ENCODE measurements at regions not wholly inside any gene's neighbourhood (a gene's known extent, or its start where the extent isn't known, plus 50 kb on each side); places are given as distances from the start of the nearest gene placed in this dataset.
"Not testable (repeated sequence)": the region's sequence is repeated elsewhere in the genome, so short reads cannot be mapped to it uniquely, and the experiment has no call there.

DNA sequence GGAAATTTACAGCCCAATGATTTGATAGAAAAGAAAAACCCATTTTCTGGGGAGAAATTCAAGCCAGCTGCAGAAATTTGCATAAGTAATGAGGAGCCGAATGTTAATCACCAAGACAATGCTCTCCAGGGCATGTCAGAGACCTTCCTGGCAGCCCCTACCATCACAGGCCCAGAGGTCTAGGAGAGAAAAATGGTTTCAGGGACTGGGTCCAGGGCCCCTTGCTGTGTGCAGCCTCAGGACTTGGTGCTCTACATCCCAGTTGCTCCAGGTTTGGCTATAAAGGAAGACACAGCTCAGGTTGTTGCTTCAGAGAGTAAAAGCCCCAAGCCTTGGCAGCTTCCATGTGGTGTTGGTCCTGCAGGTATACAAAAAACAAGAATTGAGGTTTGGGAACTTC is 222.2 kb upstream of the ISX start:
- TF ChIP-seq CTCF (IDR thresholded peaks at IDR 0.05); HOXA7 (CRISPR knock-in tag; IDR thresholded peaks at IDR 0.05); POLR2A (IDR thresholded peaks at IDR 0.05; ENCODE audit: low read length); KDM5A (IDR thresholded peaks at IDR 0.05); MYC (IDR thresholded peaks at IDR 0.05; ENCODE audit: borderline replicate concordance, low read length); HEYL (CRISPR knock-in tag; IDR thresholded peaks at IDR 0.05); HOXB13 (CRISPR knock-in tag; IDR thresholded peaks at IDR 0.05; ENCODE audit: low read depth); EP300 (IDR thresholded peaks at IDR 0.05); GATA3 (IDR thresholded peaks at IDR 0.05; ENCODE audit: borderline replicate concordance); BHLHE40 (IDR thresholded peaks at IDR 0.05; ENCODE audit: low read depth, low read length); JUN (IDR thresholded peaks at IDR 0.05); ZFP36 (IDR thresholded peaks at IDR 0.05; ENCODE audit: borderline replicate concordance, partially characterized antibody); NFE2L2 (conservative IDR thresholded peaks at IDR 0.05; ENCODE audit: low read length): not testable (repeated sequence)
